ENCODE measurements at regions not wholly inside any gene's neighbourhood (a gene's known extent, or its start where the extent isn't known, plus 50 kb on each side); places are given as distances from the start of the nearest gene placed in this dataset.

GRCh38 chr5:33304601-33305000 lies 136.2 kb upstream of the TARS1 start:
- TF ChIP-seq, protein P1, sequence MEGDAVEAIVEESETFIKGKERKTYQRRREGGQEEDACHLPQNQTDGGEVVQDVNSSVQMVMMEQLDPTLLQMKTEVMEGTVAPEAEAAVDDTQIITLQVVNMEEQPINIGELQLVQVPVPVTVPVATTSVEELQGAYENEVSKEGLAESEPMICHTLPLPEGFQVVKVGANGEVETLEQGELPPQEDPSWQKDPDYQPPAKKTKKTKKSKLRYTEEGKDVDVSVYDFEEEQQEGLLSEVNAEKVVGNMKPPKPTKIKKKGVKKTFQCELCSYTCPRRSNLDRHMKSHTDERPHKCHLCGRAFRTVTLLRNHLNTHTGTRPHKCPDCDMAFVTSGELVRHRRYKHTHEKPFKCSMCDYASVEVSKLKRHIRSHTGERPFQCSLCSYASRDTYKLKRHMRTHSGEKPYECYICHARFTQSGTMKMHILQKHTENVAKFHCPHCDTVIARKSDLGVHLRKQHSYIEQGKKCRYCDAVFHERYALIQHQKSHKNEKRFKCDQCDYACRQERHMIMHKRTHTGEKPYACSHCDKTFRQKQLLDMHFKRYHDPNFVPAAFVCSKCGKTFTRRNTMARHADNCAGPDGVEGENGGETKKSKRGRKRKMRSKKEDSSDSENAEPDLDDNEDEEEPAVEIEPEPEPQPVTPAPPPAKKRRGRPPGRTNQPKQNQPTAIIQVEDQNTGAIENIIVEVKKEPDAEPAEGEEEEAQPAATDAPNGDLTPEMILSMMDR (IDR thresholded peaks at IDR 0.05) = no peak
- TF ChIP-seq POLR2A (IDR thresholded peaks at IDR 0.05) = no peak
- TF ChIP-seq EP300 (IDR thresholded peaks at IDR 0.05) = no peak

All from ovary (tissue), 3 donors.